Panc1 (cell line): ENCODE measurements at regions not wholly inside any gene's neighbourhood (a gene's known extent, or its start where the extent isn't known, plus 50 kb on each side); places are given as distances from the start of the nearest gene placed in this dataset.

Experiments used
- POLR2AphosphoS5 ChIP-seq: IDR thresholded peaks from 2 replicates; pipeline ENCODE4 v1.6.1; 2012; ENCODE audit warnings: mild to moderate bottlenecking, low read depth, low read length, moderate library complexity
- TCF7L2 ChIP-seq: IDR thresholded peaks from 2 replicates; pipeline ENCODE4 v1.6.1; 2011; ENCODE audit warnings: mild to moderate bottlenecking, low read depth, low read length, inconsistent platforms
- TF ChIP-seq, protein P1 (sequence below): fragments of 450-650 bp; IDR thresholded peaks from 2 replicates; pipeline ENCODE4 v1.5.1; 2017; ENCODE audit warnings: mild to moderate bottlenecking
- TF ChIP-seq, protein P2 (sequence below), 2 experiments: IDR thresholded peaks; 2 replicates each; pipeline ENCODE4 v1.6.1; 2011 to 2012; ENCODE audit warnings: low read depth in 2 of 2, control low read depth in 1 of 2, low read length in 1 of 2, mild to moderate bottlenecking in 1 of 2, moderate library complexity in 1 of 2; ENCODE audit not compliant: insufficient read depth in 1 of 2

DNA sequence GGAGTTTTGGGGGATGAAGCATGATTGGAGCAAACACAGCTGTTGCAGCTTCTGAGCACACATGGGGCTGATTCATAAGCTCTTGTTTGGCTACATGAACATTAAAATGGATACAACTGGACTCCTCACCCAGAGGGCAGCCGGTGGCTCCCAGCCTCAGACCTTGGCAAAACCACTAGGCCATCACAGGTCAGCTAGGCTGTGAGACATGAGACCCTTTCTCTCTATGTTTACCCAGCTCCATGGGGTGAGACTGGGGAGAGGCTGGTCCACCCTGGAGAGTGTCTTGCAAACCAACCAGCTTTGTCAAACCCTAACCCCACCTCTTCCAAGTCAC, 388.7 kb downstream of the PTPRU start:
- TF ChIP-seq, protein P1, sequence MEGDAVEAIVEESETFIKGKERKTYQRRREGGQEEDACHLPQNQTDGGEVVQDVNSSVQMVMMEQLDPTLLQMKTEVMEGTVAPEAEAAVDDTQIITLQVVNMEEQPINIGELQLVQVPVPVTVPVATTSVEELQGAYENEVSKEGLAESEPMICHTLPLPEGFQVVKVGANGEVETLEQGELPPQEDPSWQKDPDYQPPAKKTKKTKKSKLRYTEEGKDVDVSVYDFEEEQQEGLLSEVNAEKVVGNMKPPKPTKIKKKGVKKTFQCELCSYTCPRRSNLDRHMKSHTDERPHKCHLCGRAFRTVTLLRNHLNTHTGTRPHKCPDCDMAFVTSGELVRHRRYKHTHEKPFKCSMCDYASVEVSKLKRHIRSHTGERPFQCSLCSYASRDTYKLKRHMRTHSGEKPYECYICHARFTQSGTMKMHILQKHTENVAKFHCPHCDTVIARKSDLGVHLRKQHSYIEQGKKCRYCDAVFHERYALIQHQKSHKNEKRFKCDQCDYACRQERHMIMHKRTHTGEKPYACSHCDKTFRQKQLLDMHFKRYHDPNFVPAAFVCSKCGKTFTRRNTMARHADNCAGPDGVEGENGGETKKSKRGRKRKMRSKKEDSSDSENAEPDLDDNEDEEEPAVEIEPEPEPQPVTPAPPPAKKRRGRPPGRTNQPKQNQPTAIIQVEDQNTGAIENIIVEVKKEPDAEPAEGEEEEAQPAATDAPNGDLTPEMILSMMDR, result no peak
- TF ChIP-seq, protein P2, sequence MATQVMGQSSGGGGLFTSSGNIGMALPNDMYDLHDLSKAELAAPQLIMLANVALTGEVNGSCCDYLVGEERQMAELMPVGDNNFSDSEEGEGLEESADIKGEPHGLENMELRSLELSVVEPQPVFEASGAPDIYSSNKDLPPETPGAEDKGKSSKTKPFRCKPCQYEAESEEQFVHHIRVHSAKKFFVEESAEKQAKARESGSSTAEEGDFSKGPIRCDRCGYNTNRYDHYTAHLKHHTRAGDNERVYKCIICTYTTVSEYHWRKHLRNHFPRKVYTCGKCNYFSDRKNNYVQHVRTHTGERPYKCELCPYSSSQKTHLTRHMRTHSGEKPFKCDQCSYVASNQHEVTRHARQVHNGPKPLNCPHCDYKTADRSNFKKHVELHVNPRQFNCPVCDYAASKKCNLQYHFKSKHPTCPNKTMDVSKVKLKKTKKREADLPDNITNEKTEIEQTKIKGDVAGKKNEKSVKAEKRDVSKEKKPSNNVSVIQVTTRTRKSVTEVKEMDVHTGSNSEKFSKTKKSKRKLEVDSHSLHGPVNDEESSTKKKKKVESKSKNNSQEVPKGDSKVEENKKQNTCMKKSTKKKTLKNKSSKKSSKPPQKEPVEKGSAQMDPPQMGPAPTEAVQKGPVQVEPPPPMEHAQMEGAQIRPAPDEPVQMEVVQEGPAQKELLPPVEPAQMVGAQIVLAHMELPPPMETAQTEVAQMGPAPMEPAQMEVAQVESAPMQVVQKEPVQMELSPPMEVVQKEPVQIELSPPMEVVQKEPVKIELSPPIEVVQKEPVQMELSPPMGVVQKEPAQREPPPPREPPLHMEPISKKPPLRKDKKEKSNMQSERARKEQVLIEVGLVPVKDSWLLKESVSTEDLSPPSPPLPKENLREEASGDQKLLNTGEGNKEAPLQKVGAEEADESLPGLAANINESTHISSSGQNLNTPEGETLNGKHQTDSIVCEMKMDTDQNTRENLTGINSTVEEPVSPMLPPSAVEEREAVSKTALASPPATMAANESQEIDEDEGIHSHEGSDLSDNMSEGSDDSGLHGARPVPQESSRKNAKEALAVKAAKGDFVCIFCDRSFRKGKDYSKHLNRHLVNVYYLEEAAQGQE (IDR thresholded peaks at IDR 0.05; ENCODE audit: insufficient read depth in 1 of 2, low read depth in 2 of 2, low read length in 1 of 2), result no peak
- TF ChIP-seq POLR2AphosphoS5 (no peak), TCF7L2 (no peak)
